HG03342 (cell line): ENCODE measurements at regions not wholly inside any gene's neighbourhood (a gene's known extent, or its start where the extent isn't known, plus 50 kb on each side); places are given as distances from the start of the nearest gene placed in this dataset.

Source experiments
- ATAC-seq: cut with Tn5 transposase; IDR thresholded peaks from one replicate; pipeline ENCODE4 v1.9.1; 2021; ENCODE audit warnings: mild to moderate bottlenecking, moderate library complexity; ENCODE audit not compliant: unreplicated experiment

- ATAC-seq, result no peak
Measured at GRCh38 chr3:115445559-115445958, 177.8 kb upstream of the GAP43 start.

- no peak for ATAC-seq
Measured at GRCh38 chr3:115448851-115449250, 174.5 kb upstream of the GAP43 start.

- ATAC-seq, result no peak
Measured at GRCh38 chr3:115450036-115450435, 173.3 kb upstream of the GAP43 start.

GRCh38 chr3:115464036-115464435 lies 159.3 kb upstream of the GAP43 start:
- no peak for ATAC-seq

- ATAC-seq, result peak; percentile 78
Measured at GRCh38 chr3:115469649-115470048, 153.7 kb upstream of the GAP43 start.

- ATAC-seq, result no peak
Measured at GRCh38 chr3:115470254-115470653, 153.1 kb upstream of the GAP43 start.

GRCh38 chr3:115475178-115476041 lies 147.9 kb upstream of the GAP43 start:
- no peak for ATAC-seq

GRCh38 chr3:115476472-115476871 lies 146.8 kb upstream of the GAP43 start:
- ATAC-seq, result no peak

GRCh38 chr3:115478359-115478758 lies 145.0 kb upstream of the GAP43 start:
- no peak for ATAC-seq

GRCh38 chr3:115486880-115487279 lies 136.4 kb upstream of the GAP43 start:
- ATAC-seq, result no peak

GRCh38 chr3:115487968-115488367 lies 135.3 kb upstream of the GAP43 start:
- ATAC-seq, result no peak

GRCh38 chr3:115488409-115488808 lies 134.9 kb upstream of the GAP43 start:
- ATAC-seq, result no peak

- ATAC-seq, result no peak
Measured at GRCh38 chr3:115494826-115495225, 128.5 kb upstream of the GAP43 start.

- no peak for ATAC-seq
Measured at GRCh38 chr3:115498421-115498820, 124.9 kb upstream of the GAP43 start.

- no peak for ATAC-seq
Measured at GRCh38 chr3:115498898-115499297, 124.4 kb upstream of the GAP43 start.

- ATAC-seq, result no peak
Measured at GRCh38 chr3:115499666-115500065, 123.6 kb upstream of the GAP43 start.

GRCh38 chr3:115500795-115501194 lies 122.5 kb upstream of the GAP43 start:
- no peak for ATAC-seq

GRCh38 chr3:115502128-115502527 lies 121.2 kb upstream of the GAP43 start:
- ATAC-seq, result no peak

- no peak for ATAC-seq
Measured at GRCh38 chr3:115503394-115503793, 119.9 kb upstream of the GAP43 start.

GRCh38 chr3:115508562-115508961 lies 114.7 kb upstream of the GAP43 start:
- no peak for ATAC-seq

GRCh38 chr3:115512565-115513415 lies 110.5 kb upstream of the GAP43 start:
- peak; percentile 53 for ATAC-seq

- ATAC-seq, result peak; percentile 4
Measured at GRCh38 chr3:115513416-115513800, 109.9 kb upstream of the GAP43 start.
